HL-60 (cell line): ENCODE measurements at regions not wholly inside any gene's neighbourhood (a gene's known extent, or its start where the extent isn't known, plus 50 kb on each side); places are given as distances from the start of the nearest gene placed in this dataset.

Experiments
- DNase-seq, 2 experiments: peaks; one replicate each; pipeline ENCODE4 v3.0.0-alpha.2; 2010 to 2020; ENCODE audit warnings: low read depth in 1 of 2, low spot score in 1 of 2
- H3K27ac ChIP-seq: fragments of 250-450 bp; sonication (Bioruptor Pico); replicated peaks from 2 replicates; pipeline ENCODE4 v1.5.1; 2020; ENCODE audit warnings: mild to moderate bottlenecking, moderate library complexity
- H3K27me3 ChIP-seq: fragments of 250-450 bp; sonication (Bioruptor Pico); 2 replicates; pipeline ENCODE4 v1.5.1; 2021; ENCODE audit warnings: mild to moderate bottlenecking, moderate library complexity; ENCODE audit not compliant: insufficient read depth, poor library complexity, severe bottlenecking
- H3K4me3 ChIP-seq: replicated peaks from 2 replicates; pipeline ENCODE4 v1.5.1; 2011; ENCODE audit warnings: mild to moderate bottlenecking, control low read depth, low read length; ENCODE audit not compliant: insufficient read depth
- GABPA ChIP-seq: IDR thresholded peaks from 2 replicates; pipeline ENCODE4 v1.6.1; 2012; ENCODE audit warnings: low read depth
- POLR2AphosphoS5 ChIP-seq: IDR thresholded peaks from 2 replicates; pipeline ENCODE4 v1.6.1; 2012; ENCODE audit warnings: low read depth
- REST ChIP-seq: IDR thresholded peaks from 2 replicates; pipeline ENCODE4 v1.6.1; 2012; ENCODE audit warnings: low read depth; ENCODE audit not compliant: insufficient replicate concordance
- SPI1 ChIP-seq: IDR thresholded peaks from 2 replicates; pipeline ENCODE4 v1.6.1; 2012; ENCODE audit warnings: low read depth, mild to moderate bottlenecking, borderline replicate concordance
- TF ChIP-seq, protein P1 (sequence below): IDR thresholded peaks from one replicate; pipeline ENCODE4 v1.5.1; 2011; ENCODE audit warnings: low read length, control low read depth, inconsistent platforms; ENCODE audit not compliant: insufficient read depth

- Histone ChIP-seq H3K27me3 (no peaks in the 10 kb centered on the region), H3K27ac (no peak overlapping the region), H3K4me3 (no peak overlapping the region)
- no peak for TF ChIP-seq REST
- TF ChIP-seq SPI1, result no peak
- TF ChIP-seq GABPA, result no peak
- TF ChIP-seq, protein P1, sequence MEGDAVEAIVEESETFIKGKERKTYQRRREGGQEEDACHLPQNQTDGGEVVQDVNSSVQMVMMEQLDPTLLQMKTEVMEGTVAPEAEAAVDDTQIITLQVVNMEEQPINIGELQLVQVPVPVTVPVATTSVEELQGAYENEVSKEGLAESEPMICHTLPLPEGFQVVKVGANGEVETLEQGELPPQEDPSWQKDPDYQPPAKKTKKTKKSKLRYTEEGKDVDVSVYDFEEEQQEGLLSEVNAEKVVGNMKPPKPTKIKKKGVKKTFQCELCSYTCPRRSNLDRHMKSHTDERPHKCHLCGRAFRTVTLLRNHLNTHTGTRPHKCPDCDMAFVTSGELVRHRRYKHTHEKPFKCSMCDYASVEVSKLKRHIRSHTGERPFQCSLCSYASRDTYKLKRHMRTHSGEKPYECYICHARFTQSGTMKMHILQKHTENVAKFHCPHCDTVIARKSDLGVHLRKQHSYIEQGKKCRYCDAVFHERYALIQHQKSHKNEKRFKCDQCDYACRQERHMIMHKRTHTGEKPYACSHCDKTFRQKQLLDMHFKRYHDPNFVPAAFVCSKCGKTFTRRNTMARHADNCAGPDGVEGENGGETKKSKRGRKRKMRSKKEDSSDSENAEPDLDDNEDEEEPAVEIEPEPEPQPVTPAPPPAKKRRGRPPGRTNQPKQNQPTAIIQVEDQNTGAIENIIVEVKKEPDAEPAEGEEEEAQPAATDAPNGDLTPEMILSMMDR, result no peak
- no peak for TF ChIP-seq POLR2AphosphoS5
- DNase-seq, result no peak
These were observed 284.0 kb upstream of the DEFB112 start for GRCh38 chr6:50333696-50334095.

- Histone ChIP-seq H3K4me3 (no peak overlapping the region), H3K27me3 (no peaks in the 10 kb centered on the region), H3K27ac (no peak overlapping the region)
- DNase-seq, result no peak
- TF ChIP-seq GABPA (no peak), POLR2AphosphoS5 (no peak), SPI1 (no peak), REST (no peak)
- TF ChIP-seq, protein P1, result no peak
These were observed 287.9 kb upstream of the DEFB112 start for GRCh38 chr6:50337532-50338122.

- Histone ChIP-seq H3K4me3 (no peak overlapping the region), H3K27me3 (no peaks in the 10 kb centered on the region), H3K27ac (no peak overlapping the region)
- no peak for DNase-seq
- TF ChIP-seq REST (no peak), GABPA (no peak), POLR2AphosphoS5 (no peak), SPI1 (no peak)
- TF ChIP-seq, protein P1, result no peak
These were observed 303.9 kb upstream of the DEFB112 start for GRCh38 chr6:50353603-50354002.
